ENCODE measurements at regions not wholly inside any gene's neighbourhood (a gene's known extent, or its start where the extent isn't known, plus 50 kb on each side); places are given as distances from the start of the nearest gene placed in this dataset.

GRCh38 chrX:147710301-147710700 lies 201.4 kb upstream of the FMR1 start:
- POLR2A ChIA-PET, result no interaction called here
- H2AFZ ChIP-seq (ENCODE audit: low read length), result no peak overlapping the region
- H3K27ac ChIP-seq (ENCODE audit: low read depth, low read length, poor library complexity, severe bottlenecking), result no peak overlapping the region
- no TSS peak for BruUV-seq (replicated peaks)
- no peak overlapping the region for H3K4me2 ChIP-seq (ENCODE audit: low read length)
- no peaks in the 10 kb centered on the region for H4K20me1 ChIP-seq (ENCODE audit: insufficient read depth, low read length)
- intact Hi-C loops (cut with micrococcal nuclease; ENCODE audit: unreplicated experiment), result no loop called here
- DNase-seq (ENCODE audit: low spot score), result no peak
- no peak for TF ChIP-seq EZH2phosphoT487 (IDR thresholded peaks at IDR 0.05; ENCODE audit: borderline replicate concordance, low read depth, low read length)
- TF ChIP-seq CTCF (conservative IDR thresholded peaks at IDR 0.05; ENCODE audit: low read length), result no peak
- H3K79me2 ChIP-seq (ENCODE audit: insufficient read depth, low read depth, low read length), result no peaks in the 10 kb centered on the region
- H3K9me2 ChIP-seq (ENCODE audit: insufficient read depth, low read length), result no peaks in the 10 kb centered on the region
- H3K36me3 ChIP-seq (ENCODE audit: insufficient read depth, low read length), result no peaks in the 10 kb centered on the region
- CTCF ChIA-PET (ENCODE audit: unreplicated experiment), result no interaction called here
- no peaks in the 10 kb centered on the region for H3K9me3 ChIP-seq (ENCODE audit: low read length)
- H3K4me3 ChIP-seq (ENCODE audit: low read depth, low read length, poor library complexity, severe bottlenecking), result no peak overlapping the region
- H3K4me1 ChIP-seq (ENCODE audit: insufficient read depth, low read length, poor library complexity, severe bottlenecking), result no peaks in the 10 kb centered on the region

- Histone ChIP-seq H3K4me2 (ENCODE audit: low read length) (no peak overlapping the region), H3K9me3 (ENCODE audit: low read length) (no peaks in the 10 kb centered on the region), H3K27ac (ENCODE audit: low read depth, low read length, poor library complexity, severe bottlenecking) (no peak overlapping the region), H3K4me3 (ENCODE audit: low read depth, low read length, poor library complexity, severe bottlenecking) (no peak overlapping the region), H3K9me2 (ENCODE audit: insufficient read depth, low read length) (no peaks in the 10 kb centered on the region), H3K4me1 (ENCODE audit: insufficient read depth, low read length, poor library complexity, severe bottlenecking) (no peaks in the 10 kb centered on the region), H3K36me3 (ENCODE audit: insufficient read depth, low read length) (no peaks in the 10 kb centered on the region), H3K79me2 (ENCODE audit: insufficient read depth, low read depth, low read length) (no peaks in the 10 kb centered on the region), H2AFZ (ENCODE audit: low read length) (no peak overlapping the region), H4K20me1 (ENCODE audit: insufficient read depth, low read length) (no peaks in the 10 kb centered on the region)
- no peak for DNase-seq (ENCODE audit: low spot score)
- BruUV-seq (replicated peaks), result no TSS peak
- intact Hi-C loops (cut with micrococcal nuclease; ENCODE audit: unreplicated experiment), result no loop called here
- POLR2A ChIA-PET, result no interaction called here
- TF ChIP-seq EZH2phosphoT487 (IDR thresholded peaks at IDR 0.05; ENCODE audit: borderline replicate concordance, low read depth, low read length) (no peak), CTCF (conservative IDR thresholded peaks at IDR 0.05; ENCODE audit: low read length) (no peak)
- CTCF ChIA-PET (ENCODE audit: unreplicated experiment), result no interaction called here
Measured at GRCh38 chrX:147733369-147733768, 178.3 kb upstream of the FMR1 start.

- POLR2A ChIA-PET, result interaction anchor here (0.6 to 1.1 kb wide), 2 partner anchors 29 to 245 kb away, joined by 3 to 4 read pairs; no protein-coding TSS in a partner anchor
- BruUV-seq (replicated peaks), result no TSS peak
Measured at GRCh38 chrX:147735364-147735763, 176.4 kb upstream of the FMR1 start.

More at GRCh38 chrX:147735364-147735763, 176.4 kb upstream of the FMR1 start:
- Histone ChIP-seq H3K4me2 (ENCODE audit: low read length) (no peak overlapping the region), H3K27ac (ENCODE audit: low read depth, low read length, poor library complexity, severe bottlenecking) (no peak overlapping the region), H3K4me3 (ENCODE audit: low read depth, low read length, poor library complexity, severe bottlenecking) (no peak overlapping the region), H3K4me1 (ENCODE audit: insufficient read depth, low read length, poor library complexity, severe bottlenecking) (no peaks in the 10 kb centered on the region), H3K79me2 (ENCODE audit: insufficient read depth, low read depth, low read length) (no peaks in the 10 kb centered on the region), H4K20me1 (ENCODE audit: insufficient read depth, low read length) (no peaks in the 10 kb centered on the region), H3K9me2 (ENCODE audit: insufficient read depth, low read length) (no peaks in the 10 kb centered on the region), H3K36me3 (ENCODE audit: insufficient read depth, low read length) (no peaks in the 10 kb centered on the region), H2AFZ (ENCODE audit: low read length) (no peak overlapping the region), H3K9me3 (ENCODE audit: low read length) (no peaks in the 10 kb centered on the region)
- CTCF ChIA-PET (ENCODE audit: unreplicated experiment), result no interaction called here
- no peak for TF ChIP-seq CTCF (conservative IDR thresholded peaks at IDR 0.05; ENCODE audit: low read length)
- TF ChIP-seq EZH2phosphoT487 (IDR thresholded peaks at IDR 0.05; ENCODE audit: borderline replicate concordance, low read depth, low read length), result no peak
- intact Hi-C loops (cut with micrococcal nuclease; ENCODE audit: unreplicated experiment), result no loop called here
- DNase-seq (ENCODE audit: low spot score), result no peak
